ENCODE measurements at regions not wholly inside any gene's neighbourhood (a gene's known extent, or its start where the extent isn't known, plus 50 kb on each side); places are given as distances from the start of the nearest gene placed in this dataset.
"Not testable (repeated sequence)": the region's sequence is repeated elsewhere in the genome, so short reads cannot be mapped to it uniquely, and the experiment has no call there.

DNA sequence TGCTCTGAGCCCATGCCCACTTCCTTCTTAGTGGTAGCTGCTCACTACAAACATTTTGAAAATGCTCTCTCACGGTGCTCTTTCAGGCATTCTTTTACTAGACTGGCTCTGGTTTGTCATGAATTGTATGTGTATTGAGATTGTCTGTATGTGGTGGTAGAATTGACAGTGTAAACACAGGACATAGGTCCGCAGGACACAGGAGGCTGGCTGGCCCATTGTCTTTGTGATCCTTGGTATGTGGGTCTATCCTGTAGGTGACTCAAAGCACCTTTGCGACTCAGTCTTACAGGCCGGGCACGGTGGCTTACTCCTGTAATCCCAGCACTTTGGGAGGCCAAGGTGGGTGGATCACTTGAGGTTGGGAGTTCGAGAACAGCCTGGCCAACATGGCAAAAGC, 250.9 kb downstream of the C12orf75 start:
- DNase-seq (ENCODE audit: low spot score) = no peak

GRCh38 chr12:105585107-105585506, 254.6 kb downstream of the C12orf75 start:
- no peak for DNase-seq (ENCODE audit: low spot score)

DNA sequence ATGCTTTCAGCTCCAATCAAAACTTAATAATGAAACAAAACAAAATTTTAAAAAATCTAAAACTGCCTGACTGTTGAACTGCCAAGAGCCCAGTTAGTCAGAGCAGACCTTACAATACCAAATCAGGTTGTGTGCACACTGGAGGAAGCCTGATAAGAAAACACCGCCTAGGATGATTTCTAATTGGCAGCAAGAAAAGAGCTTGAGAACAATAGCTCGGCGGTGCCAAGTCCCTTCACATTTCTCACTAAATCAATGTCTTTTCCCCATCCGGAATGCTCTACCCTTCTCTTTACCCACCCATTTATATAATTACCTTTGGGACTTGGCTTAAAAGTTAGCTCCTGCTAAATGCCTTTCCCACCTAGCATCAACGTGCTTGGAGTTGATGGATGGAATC, 256.7 kb downstream of the C12orf75 start:
- no peak for DNase-seq (ENCODE audit: low spot score)

DNA sequence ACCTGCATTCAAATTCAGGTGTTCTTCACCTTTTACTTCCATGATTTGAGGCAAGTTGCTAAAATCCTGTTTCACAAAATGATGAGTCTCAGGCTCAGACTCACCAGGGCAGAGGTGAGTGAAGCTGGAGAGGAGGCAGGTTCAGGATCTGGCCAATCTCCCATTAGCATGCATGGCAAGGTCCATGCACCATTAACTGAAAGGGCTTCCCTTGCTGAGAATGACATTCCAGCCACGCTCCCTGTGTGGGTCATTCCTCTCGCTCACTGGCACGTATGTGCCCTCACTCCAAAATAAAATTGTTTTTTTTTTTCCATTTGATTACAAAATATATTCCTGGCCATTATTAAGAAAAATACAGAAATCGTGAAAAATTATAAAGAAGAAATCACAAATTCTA, 257.6 kb downstream of the C12orf75 start:
- DNase-seq (ENCODE audit: low spot score) = no peak

GRCh38 chr12:105590571-105590970, 260.1 kb downstream of the C12orf75 start:
- DNase-seq (ENCODE audit: low spot score) = no peak

GRCh38 chr12:105595440-105595839, 264.9 kb downstream of the C12orf75 start:
- DNase-seq (ENCODE audit: low spot score) = no peak

DNA sequence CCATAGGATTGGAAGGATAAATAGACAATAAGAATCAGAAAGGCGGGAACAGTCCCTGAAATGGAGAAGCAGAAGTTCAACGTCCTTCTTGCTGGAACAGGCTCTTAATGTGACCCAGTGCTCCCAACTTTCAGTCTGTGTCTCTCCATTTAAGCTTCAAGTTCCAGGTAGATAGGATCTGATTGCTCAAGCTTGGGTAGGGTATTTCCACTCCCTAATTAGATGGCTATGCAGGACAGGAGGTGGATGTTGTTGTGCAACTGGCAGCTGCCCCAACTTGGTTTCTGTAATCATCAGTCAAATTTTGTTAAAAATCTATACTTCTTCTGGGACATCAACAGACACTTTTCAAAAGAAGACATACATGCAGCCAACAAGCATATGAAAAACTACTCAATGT, 266.2 kb downstream of the C12orf75 start:
- no peak for DNase-seq (ENCODE audit: low spot score)

- DNase-seq (ENCODE audit: low spot score) = no peak
These were observed 267.5 kb downstream of the C12orf75 start for GRCh38 chr12:105598031-105598430.

DNA sequence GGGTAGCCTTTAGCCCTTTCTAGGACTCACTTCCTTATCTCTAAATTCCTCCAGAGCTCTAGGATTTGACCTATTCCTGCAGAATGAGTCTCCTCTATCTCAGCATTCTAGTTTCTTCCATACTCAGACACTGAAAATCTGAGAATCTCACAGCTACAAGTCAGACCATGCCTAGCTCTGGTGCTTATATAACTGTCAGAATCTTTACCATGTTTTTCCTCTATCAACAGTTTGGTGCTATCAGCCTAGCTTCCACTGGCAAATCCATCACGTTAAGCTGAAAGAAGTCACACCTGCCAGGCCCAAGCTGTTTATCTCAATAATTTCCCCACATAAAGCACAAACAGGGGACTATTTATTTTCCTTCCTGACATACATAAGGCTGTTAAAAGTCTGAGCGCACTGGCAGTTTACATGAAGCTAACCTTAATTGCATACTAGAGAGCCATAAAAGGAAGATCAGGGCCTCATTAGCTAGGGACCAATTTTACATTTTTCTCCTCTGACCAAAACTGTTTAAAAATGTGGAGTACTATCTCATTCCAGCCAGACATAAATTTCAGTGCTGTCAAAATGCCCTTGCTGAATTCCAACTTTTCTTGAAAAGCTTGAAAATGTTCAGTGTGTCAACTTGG, 270.5 kb downstream of the C12orf75 start:
- no peak for DNase-seq (ENCODE audit: low spot score)

DNA sequence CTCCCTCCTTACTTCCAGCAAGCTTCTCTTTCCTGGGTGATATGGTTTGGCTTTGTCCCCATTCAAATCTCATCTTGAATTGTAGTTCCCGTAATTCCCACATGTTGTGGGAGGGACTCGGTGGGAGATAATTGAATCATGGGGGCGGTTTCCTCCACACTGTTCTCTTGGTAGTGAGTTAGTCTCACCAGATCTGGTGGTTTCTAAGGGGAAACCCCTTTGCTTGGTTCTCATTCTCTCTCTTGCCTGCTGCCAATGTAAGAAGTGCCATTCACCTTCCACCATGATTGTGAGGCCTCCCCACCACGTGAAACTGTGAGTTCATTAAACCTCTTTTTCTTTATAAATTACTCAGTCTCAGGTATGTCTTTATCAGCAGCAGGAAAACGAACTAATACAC, 271.8 kb downstream of the C12orf75 start:
- not testable (repeated sequence) for DNase-seq (ENCODE audit: low spot score)

DNA sequence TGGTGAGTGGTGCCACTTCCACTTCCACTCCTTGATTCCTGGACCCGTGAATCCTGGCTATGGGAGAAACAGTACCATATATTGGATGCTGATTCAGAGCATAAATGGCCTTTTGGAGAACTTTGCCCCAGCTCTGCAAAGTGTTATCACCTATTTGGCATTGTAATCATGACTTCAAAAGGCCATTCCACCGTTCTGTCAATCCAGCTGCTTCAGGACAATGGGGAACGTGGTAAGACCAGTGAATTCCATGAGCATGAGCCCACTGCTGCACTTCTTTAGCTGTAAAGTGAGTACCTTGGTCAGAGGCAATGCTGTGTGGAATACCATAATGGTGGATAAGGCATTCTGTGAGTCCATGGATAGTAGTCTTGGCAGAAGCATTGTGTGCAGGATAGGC, 273.8 kb downstream of the C12orf75 start:
- not testable (repeated sequence) for DNase-seq (ENCODE audit: low spot score)

GRCh38 chr12:105606613-105607012, 276.1 kb downstream of the C12orf75 start:
- DNase-seq (ENCODE audit: low spot score) = not testable (repeated sequence)

DNA sequence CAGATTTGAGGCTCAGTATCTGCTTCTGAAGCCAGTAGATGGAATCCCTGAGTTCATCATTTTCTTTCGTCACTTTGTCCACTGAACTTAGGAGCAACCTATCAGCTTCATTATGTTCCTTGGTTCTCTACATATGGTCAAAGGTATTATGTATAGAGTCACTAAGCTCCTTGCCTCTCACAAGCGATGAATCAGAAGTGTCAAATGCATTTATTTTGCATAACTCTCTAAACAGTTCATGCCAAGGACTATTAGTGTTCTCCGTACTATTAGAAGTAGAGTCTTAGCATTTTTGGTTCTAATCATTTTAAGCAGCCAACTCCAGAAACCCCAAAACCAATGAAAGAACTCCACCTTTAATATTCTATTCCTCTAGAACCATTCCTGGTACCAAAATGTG, 278.5 kb downstream of the C12orf75 start:
- DNase-seq (ENCODE audit: low spot score) = not testable (repeated sequence)

- DNase-seq (ENCODE audit: low spot score) = no peak
These were observed 280.0 kb downstream of the C12orf75 start for GRCh38 chr12:105610459-105610858.

DNA sequence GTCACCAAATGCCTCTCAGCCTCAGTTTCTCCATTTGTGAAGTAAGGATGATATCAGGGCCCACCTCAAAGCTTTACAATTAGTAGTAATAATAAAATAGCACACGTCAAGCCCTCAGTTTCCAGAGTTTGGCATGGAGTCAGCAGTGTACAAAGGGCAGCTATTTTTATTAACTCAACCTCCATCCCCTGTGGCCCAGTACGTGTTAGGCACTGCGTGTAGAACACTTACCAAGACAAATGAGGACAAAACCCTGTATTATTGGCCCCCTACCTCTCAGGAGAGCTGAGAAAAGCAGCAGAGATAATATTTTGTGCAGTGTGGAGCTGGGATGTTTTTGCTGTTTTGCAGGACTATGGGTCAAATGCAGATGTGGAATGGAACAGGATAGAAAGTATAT, 280.8 kb downstream of the C12orf75 start:
- no peak for DNase-seq (ENCODE audit: low spot score)

DNA sequence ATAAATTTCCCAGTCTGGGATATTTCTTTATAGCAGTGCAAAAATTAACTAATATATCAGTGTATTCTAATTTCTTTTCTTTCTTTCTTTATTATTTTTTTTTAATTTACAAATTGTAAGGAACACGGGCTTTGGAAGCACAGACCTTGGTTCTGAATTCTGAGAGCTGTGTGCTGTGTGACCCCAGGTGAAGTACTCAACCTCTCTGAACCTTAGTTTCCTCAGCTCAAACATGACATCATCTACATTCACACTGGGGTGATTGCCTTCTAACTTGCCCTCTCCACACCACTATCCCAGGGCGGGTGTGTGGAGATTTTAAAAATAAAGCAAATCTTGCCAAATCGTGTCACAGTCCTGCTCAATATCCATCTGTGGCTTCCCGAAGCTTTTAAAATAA, 282.8 kb downstream of the C12orf75 start:
- no peak for DNase-seq (ENCODE audit: low spot score)

GRCh38 chr12:105613887-105614286, 283.4 kb downstream of the C12orf75 start:
- no peak for DNase-seq (ENCODE audit: low spot score)

- no peak for DNase-seq (ENCODE audit: low spot score)
These were observed 286.6 kb downstream of the C12orf75 start for GRCh38 chr12:105616971-105617540.

- no peak for DNase-seq (ENCODE audit: low spot score)
These were observed 291.7 kb downstream of the C12orf75 start for GRCh38 chr12:105622220-105622619.

- DNase-seq (ENCODE audit: low spot score) = no peak
These were observed 292.6 kb downstream of the C12orf75 start for GRCh38 chr12:105622846-105623736.

DNA sequence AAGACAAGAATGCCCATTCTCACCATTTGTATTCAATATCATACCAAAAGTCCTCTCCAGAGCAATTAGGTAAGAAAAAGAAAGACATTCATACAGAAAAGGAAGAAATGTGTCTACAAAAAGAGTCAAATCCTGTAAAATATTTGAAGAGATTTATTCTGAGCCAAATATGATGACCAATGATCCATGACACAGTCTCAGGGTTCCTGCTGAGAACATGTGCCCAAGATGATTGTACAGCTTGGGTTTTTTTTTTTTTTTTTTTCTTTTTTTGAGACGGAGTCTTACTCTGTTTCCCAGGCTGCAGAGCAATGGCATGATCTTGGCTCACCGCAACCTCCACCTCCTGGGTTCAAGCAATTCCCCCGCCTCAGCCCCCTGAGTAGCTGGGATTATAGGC, 296.2 kb downstream of the C12orf75 start:
- DNase-seq (ENCODE audit: low spot score) = no peak

DNA sequence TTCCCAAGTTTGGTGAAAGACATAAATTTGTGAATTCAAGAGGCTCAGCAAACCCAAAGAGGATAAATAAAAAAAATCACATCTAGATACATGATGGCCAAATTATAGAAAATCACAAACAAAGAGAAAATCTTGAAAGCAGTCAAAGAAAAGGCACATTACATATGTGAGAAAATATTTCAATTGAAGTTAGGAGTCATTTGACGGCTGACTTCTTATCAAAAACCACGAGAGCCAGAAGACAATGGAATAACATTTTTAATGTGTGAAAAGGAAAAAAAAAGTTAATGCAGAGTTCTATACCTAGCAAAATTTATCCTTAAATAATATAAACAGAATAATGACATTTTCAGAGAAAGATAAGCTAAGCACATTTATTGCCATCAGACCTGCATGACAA, 307.0 kb downstream of the C12orf75 start:
- DNase-seq (ENCODE audit: low spot score) = no peak

- no peak for DNase-seq (ENCODE audit: low spot score)
These were observed 310.3 kb downstream of the C12orf75 start for GRCh38 chr12:105640761-105641160.

All from left forelimb (tissue), 1 donor.